K562 (cell line): ENCODE measurements at regions not wholly inside any gene's neighbourhood (a gene's known extent, or its start where the extent isn't known, plus 50 kb on each side); places are given as distances from the start of the nearest gene placed in this dataset.

Experiments
- ATAC-seq: fragments of 200-7000 bp; cut with Tn5 transposase; 3 replicates; pipeline ENCODE4 v1.9.1; 2020; ENCODE audit warnings: moderate library complexity
- BruUV-seq: library from RNA; stranded (reverse); fragments of 400-500 nt; replicated peaks from 2 replicates; lab custom pipeline; 2021; lab: Mats Ljungman, UMichigan
- CTCF ChIA-PET: fragments of 300-600 bp; formaldehyde crosslinking; extraction: SDS; loops from one replicate; lab custom pipeline; 2021; ENCODE audit warnings: low intra/inter-chr PET ratio; lab: Yijun Ruan, JAX
- POLR2A ChIA-PET: fragments of 300-600, 350-650 bp; sonication (Branson Sonifier 250); formaldehyde crosslinking; extraction: SDS; loops from one replicate; lab custom pipeline; 2021; ENCODE audit warnings: antibody characterized with exemption, inconsistent platforms; lab: Yijun Ruan, JAX
- DNase-seq, 4 experiments: peaks; one replicate each; pipeline versions ENCODE4 v3.0.0 to v3.0.0-alpha.2; 2011 to 2018; ENCODE audit warnings: low spot score in 3 of 4, mixed read lengths in 3 of 4; ENCODE audit errors: extremely low read depth in 1 of 4
- FAIRE-seq: peaks from 2 replicates; lab custom pipeline; 2011; peaks lifted over from hg19 to GRCh38; lab: Jason Lieb, UNC
- H2AFZ ChIP-seq: 2 replicates; pipeline ENCODE4 v1.6.0; 2011; ENCODE audit warnings: low read depth, low read length, control low read depth, inconsistent platforms
- H3K27ac ChIP-seq: fragments of 200-600 bp; 3 replicates; pipeline ENCODE4 v1.8.0; 2011; ENCODE audit warnings: low read depth, mild to moderate bottlenecking, control low read depth, inconsistent platforms, low read length, moderate library complexity, mixed read lengths; ENCODE audit errors: extremely low read depth
- H3K27me3 ChIP-seq, 2 experiments: fragments of 300-600 bp in 1 of 2; 2 replicates in 1 of 2; 3 replicates in 1 of 2; pipeline versions ENCODE4 v1.6.0 to v1.8.0; 2011; ENCODE audit warnings: inconsistent platforms in 2 of 2, low read length in 2 of 2, mild to moderate bottlenecking in 1 of 2, mixed read lengths in 1 of 2, moderate library complexity in 1 of 2; ENCODE audit not compliant: control insufficient read depth in 2 of 2, insufficient read depth in 2 of 2
- H3K36me3 ChIP-seq: fragments of 300-600 bp; 3 replicates; pipeline ENCODE4 v1.8.0; 2011; ENCODE audit warnings: mild to moderate bottlenecking, low read length, inconsistent platforms; ENCODE audit not compliant: control insufficient read depth, insufficient read depth
- H3K4me1 ChIP-seq, 2 experiments: fragments of 200-600 bp in 1 of 2; replicated peaks in 1 of 2; 2 replicates in 1 of 2; 3 replicates in 1 of 2; pipeline versions ENCODE4 v1.5.1 to v1.8.0; 2011; ENCODE audit warnings: inconsistent platforms in 2 of 2, low read length in 2 of 2, mild to moderate bottlenecking in 1 of 2, mixed read lengths in 1 of 2, moderate library complexity in 1 of 2; ENCODE audit not compliant: control insufficient read depth in 2 of 2, insufficient read depth in 2 of 2
- H3K4me2 ChIP-seq: 2 replicates; pipeline ENCODE4 v1.6.1; 2011; ENCODE audit warnings: low read length, control low read depth, inconsistent platforms, mixed read lengths; ENCODE audit not compliant: insufficient read depth
- H3K4me3 ChIP-seq: fragments of 200-600 bp; sonication (generic), shearing (Covaris generic); 2 replicates; pipeline ENCODE4 v1.5.1; 2016; ENCODE audit warnings: control low read depth, inconsistent platforms
- H3K79me2 ChIP-seq: fragments of 200-600 bp; 3 replicates; pipeline ENCODE4 v1.8.0; 2011; ENCODE audit warnings: low read length, inconsistent platforms; ENCODE audit not compliant: control insufficient read depth, insufficient read depth
- H3K9ac ChIP-seq, 2 experiments: 2 replicates each; pipeline versions ENCODE4 v1.6.0 to v1.6.1; 2011; ENCODE audit warnings: low read depth in 2 of 2, low read length in 2 of 2, control low read depth in 1 of 2, inconsistent platforms in 1 of 2, mild to moderate bottlenecking in 1 of 2, mixed read lengths in 1 of 2; ENCODE audit not compliant: insufficient read depth in 1 of 2
- H3K9me1 ChIP-seq: one replicate; pipeline ENCODE4 v1.6.0; 2011; ENCODE audit warnings: inconsistent platforms, mild to moderate bottlenecking, low read length, moderate library complexity; ENCODE audit not compliant: control insufficient read depth, insufficient read depth
- H3K9me3 ChIP-seq: replicated peaks from 2 replicates; pipeline ENCODE4 v1.5.1; 2011; ENCODE audit warnings: low read depth, low read length, inconsistent platforms; ENCODE audit not compliant: control insufficient read depth, insufficient read depth
- H4K20me1 ChIP-seq: replicated peaks from 2 replicates; pipeline ENCODE4 v1.6.1; 2011; ENCODE audit warnings: low read length, inconsistent platforms, mixed read lengths; ENCODE audit not compliant: control insufficient read depth, insufficient read depth
- KLF10 ChIP-seq: fragments of 250-450 bp; sonication (Bioruptor Pico); IDR thresholded peaks from 2 replicates; pipeline ENCODE4 v1.6.1; 2021; ENCODE audit warnings: matching md5 sums
- MAFK ChIP-seq: IDR thresholded peaks from 2 replicates; pipeline ENCODE4 v1.6.1; 2011; ENCODE audit warnings: low read length, improper control_type of control experiment
- MEF2D ChIP-seq: conservative IDR thresholded peaks from 2 replicates; pipeline ENCODE4 v1.6.1; 2016; ENCODE audit warnings: low read depth, missing genetic modification characterization, missing compliant biosample characterization
- RBBP5 ChIP-seq: fragments of 200-600 bp; sonication (generic); IDR thresholded peaks from 2 replicates; pipeline ENCODE4 v1.6.1; 2012; ENCODE audit warnings: borderline replicate concordance, mild to moderate bottlenecking, low read length, control low read depth, inconsistent platforms; ENCODE audit not compliant: insufficient read depth, poor library complexity, severe bottlenecking
- SMARCB1 ChIP-seq: IDR thresholded peaks from 2 replicates; pipeline ENCODE4 v1.6.1; 2011; ENCODE audit warnings: improper control_type of control experiment, low read depth; ENCODE audit not compliant: insufficient read length
- SRSF9 ChIP-seq: fragments of 200-400 bp; formaldehyde crosslinking; IDR thresholded peaks from 2 replicates; pipeline ENCODE4 v1.6.1; 2017; ENCODE audit warnings: low read depth, low read length, borderline replicate concordance
- WHSC1 ChIP-seq: IDR thresholded peaks from one replicate; pipeline ENCODE4 v1.6.1; 2012; ENCODE audit warnings: low read length, control low read depth, inconsistent platforms
- ZNF174 ChIP-seq: fragments of 250-450 bp; sonication (Bioruptor Pico); IDR thresholded peaks from 2 replicates; pipeline ENCODE4 v1.4.0; 2020; ENCODE audit warnings: mild to moderate bottlenecking
- ZNF316 ChIP-seq: fragments of 450-650 bp; IDR thresholded peaks from 2 replicates; pipeline ENCODE4 v1.6.1; 2016
- WGBS: fragments of 100-300 bp; shearing (Covaris generic); methylation state at CpG from one replicate; pipeline ENCODE4 v1.1.6; 2016; ENCODE audit warnings: low coverage, mixed read lengths; ENCODE audit not compliant: insufficient coverage; ENCODE audit errors: missing lambda C conversion rate; 5-methylcytosine and 5-hydroxymethylcytosine counted together
- in situ Hi-C: fragments of 300-500 bp; cut with MboI; formaldehyde crosslinking; loops from 4 replicates; pipeline ENCODE4 v1.15.0; 2018; ENCODE audit warnings: inconsistent platforms, mixed read lengths
- intact Hi-C: fragments of 100-400 bp; cut with micrococcal nuclease; formaldehyde crosslinking; loops from 2 replicates; pipeline ENCODE4 v1.14.2; 2022
- TF ChIP-seq, protein P1 (sequence below), 2 experiments: fragments of 450-650 bp in 1 of 2; sonication (generic) in 1 of 2; formaldehyde crosslinking; conservative IDR thresholded peaks; 2 replicates each; pipeline versions ENCODE4 v1.4.0 to v1.8.1; 2020 to 2022; ENCODE audit warnings: mild to moderate bottlenecking in 1 of 2, missing genetic modification reagents in 1 of 2
- TF ChIP-seq, protein P2 (sequence below), 2 experiments: IDR thresholded peaks; 2 replicates each; pipeline ENCODE4 v1.6.1; 2012; ENCODE audit warnings: improper control_type of control experiment in 2 of 2, low read depth in 2 of 2, low read length in 2 of 2, borderline replicate concordance in 1 of 2
- TF ChIP-seq, protein P3 (sequence below): fragments of 250-450 bp; sonication (Bioruptor Pico); IDR thresholded peaks from 2 replicates; pipeline ENCODE4 v1.6.1; 2021; ENCODE audit warnings: mild to moderate bottlenecking
- TF ChIP-seq, protein P4 (sequence below): sonication (generic); formaldehyde crosslinking; IDR thresholded peaks from 2 replicates; pipeline ENCODE4 v1.8.0; 2022; ENCODE audit warnings: mild to moderate bottlenecking, missing genetic modification reagents, borderline replicate concordance
- TF ChIP-seq, protein P5 (sequence below): sonication (generic); formaldehyde crosslinking; IDR thresholded peaks from 2 replicates; pipeline ENCODE4 v1.8.0; 2022; ENCODE audit warnings: missing genetic modification reagents, mild to moderate bottlenecking, borderline replicate concordance

DNA sequence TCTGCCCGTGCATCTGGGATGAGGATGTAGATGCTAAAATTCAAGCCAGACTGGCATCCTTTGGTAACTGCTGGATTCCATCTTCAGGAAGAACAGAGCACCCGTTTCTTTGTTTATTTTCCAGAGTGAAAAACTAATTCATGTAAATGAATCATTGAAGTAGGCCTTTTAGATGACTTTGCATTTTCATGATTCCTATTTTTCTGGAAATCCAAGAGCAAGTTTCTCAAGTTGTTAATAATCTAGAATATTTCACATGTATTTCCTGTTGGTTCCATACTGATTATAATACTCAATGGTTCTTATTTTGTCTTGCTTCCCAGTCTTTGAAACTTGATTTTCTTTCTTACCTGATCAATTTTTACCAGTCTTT, 328.4 kb downstream of the LPIN1 start (continued):
- no peak for TF ChIP-seq KLF10 (CRISPR knock-in tag)

DNA sequence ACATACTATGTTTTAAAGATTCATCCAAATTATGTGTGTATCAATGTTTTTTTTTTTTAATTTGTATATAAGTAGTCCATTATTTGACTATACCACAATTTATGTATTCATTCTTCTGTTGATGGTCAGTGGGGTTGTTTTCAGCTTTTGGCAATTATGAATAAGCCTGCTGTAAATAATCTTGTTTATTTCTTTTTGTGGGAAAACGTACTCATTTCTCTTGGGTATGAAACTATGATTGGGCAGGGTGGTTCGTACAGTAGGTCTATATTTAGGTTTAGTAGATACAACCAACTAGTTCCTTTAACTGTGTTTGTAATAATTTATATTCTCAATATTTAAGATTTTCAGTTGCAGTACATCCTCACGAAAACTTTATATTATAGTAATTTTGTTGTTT, 329.2 kb downstream of the LPIN1 start:
- ChIA-PET POLR2A (no interaction called here), CTCF (no interaction called here)
- Histone ChIP-seq H2AFZ (no peak overlapping the region), H3K9me1 (no peaks in the 10 kb centered on the region), H3K9me3 (no peaks in the 10 kb centered on the region), H3K4me1 (peaks cover 8 to 34% of the 10 kb centered on the region in 2 experiments), H4K20me1 (no peaks in the 10 kb centered on the region), H3K36me3 (no peaks in the 10 kb centered on the region), H3K27me3 (no peaks in the 10 kb centered on the region), H3K27ac (no peak overlapping the region), H3K4me3 (no peak overlapping the region), H3K4me2 (no peak overlapping the region), H3K79me2 (no peaks in the 10 kb centered on the region), H3K9ac (no peak overlapping the region)
- in situ Hi-C loops = no loop called here
- BruUV-seq = no TSS peak
- 97% methylated on average over 3 of the region's 3 CpGs for WGBS
- intact Hi-C loops = no loop called here
- no peak for ATAC-seq
- FAIRE-seq = no peak
- DNase-seq = no peak
- TF ChIP-seq, protein P1, sequence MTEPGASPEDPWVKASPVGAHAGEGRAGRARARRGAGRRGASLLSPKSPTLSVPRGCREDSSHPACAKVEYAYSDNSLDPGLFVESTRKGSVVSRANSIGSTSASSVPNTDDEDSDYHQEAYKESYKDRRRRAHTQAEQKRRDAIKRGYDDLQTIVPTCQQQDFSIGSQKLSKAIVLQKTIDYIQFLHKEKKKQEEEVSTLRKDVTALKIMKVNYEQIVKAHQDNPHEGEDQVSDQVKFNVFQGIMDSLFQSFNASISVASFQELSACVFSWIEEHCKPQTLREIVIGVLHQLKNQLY (CRISPR knock-in tag; conservative IDR thresholded peaks at IDR 0.05) = no peak
- TF ChIP-seq MEF2D (no peak), SMARCB1 (no peak), ZNF316 (no peak), WHSC1 (no peak), SRSF9 (no peak), MAFK (no peak), RBBP5 (no peak), ZNF174 (CRISPR knock-in tag) (no peak)
- TF ChIP-seq, protein P2, sequence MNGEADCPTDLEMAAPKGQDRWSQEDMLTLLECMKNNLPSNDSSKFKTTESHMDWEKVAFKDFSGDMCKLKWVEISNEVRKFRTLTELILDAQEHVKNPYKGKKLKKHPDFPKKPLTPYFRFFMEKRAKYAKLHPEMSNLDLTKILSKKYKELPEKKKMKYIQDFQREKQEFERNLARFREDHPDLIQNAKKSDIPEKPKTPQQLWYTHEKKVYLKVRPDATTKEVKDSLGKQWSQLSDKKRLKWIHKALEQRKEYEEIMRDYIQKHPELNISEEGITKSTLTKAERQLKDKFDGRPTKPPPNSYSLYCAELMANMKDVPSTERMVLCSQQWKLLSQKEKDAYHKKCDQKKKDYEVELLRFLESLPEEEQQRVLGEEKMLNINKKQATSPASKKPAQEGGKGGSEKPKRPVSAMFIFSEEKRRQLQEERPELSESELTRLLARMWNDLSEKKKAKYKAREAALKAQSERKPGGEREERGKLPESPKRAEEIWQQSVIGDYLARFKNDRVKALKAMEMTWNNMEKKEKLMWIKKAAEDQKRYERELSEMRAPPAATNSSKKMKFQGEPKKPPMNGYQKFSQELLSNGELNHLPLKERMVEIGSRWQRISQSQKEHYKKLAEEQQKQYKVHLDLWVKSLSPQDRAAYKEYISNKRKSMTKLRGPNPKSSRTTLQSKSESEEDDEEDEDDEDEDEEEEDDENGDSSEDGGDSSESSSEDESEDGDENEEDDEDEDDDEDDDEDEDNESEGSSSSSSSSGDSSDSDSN (IDR thresholded peaks at IDR 0.05; ENCODE audit: borderline replicate concordance in 1 of 2, low read depth in 2 of 2, low read length in 2 of 2) = no peak
- TF ChIP-seq, protein P3, sequence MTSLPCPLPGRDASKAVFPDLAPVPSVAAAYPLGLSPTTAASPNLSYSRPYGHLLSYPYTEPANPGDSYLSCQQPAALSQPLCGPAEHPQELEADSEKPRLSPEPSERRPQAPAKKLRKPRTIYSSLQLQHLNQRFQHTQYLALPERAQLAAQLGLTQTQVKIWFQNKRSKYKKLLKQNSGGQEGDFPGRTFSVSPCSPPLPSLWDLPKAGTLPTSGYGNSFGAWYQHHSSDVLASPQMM = no peak
- TF ChIP-seq, protein P4, sequence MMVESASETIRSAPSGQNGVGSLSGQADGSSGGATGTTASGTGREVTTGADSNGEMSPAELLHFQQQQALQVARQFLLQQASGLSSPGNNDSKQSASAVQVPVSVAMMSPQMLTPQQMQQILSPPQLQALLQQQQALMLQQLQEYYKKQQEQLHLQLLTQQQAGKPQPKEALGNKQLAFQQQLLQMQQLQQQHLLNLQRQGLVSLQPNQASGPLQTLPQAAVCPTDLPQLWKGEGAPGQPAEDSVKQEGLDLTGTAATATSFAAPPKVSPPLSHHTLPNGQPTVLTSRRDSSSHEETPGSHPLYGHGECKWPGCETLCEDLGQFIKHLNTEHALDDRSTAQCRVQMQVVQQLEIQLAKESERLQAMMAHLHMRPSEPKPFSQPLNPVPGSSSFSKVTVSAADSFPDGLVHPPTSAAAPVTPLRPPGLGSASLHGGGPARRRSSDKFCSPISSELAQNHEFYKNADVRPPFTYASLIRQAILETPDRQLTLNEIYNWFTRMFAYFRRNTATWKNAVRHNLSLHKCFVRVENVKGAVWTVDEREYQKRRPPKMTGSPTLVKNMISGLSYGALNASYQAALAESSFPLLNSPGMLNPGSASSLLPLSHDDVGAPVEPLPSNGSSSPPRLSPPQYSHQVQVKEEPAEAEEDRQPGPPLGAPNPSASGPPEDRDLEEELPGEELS (CRISPR knock-in tag) = no peak
- TF ChIP-seq, protein P5, sequence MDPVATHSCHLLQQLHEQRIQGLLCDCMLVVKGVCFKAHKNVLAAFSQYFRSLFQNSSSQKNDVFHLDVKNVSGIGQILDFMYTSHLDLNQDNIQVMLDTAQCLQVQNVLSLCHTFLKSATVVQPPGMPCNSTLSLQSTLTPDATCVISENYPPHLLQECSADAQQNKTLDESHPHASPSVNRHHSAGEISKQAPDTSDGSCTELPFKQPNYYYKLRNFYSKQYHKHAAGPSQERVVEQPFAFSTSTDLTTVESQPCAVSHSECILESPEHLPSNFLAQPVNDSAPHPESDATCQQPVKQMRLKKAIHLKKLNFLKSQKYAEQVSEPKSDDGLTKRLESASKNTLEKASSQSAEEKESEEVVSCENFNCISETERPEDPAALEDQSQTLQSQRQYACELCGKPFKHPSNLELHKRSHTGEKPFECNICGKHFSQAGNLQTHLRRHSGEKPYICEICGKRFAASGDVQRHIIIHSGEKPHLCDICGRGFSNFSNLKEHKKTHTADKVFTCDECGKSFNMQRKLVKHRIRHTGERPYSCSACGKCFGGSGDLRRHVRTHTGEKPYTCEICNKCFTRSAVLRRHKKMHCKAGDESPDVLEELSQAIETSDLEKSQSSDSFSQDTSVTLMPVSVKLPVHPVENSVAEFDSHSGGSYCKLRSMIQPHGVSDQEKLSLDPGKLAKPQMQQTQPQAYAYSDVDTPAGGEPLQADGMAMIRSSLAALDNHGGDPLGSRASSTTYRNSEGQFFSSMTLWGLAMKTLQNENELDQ (CRISPR knock-in tag) = no peak
